DMS153 (cell line): ENCODE measurements at regions not wholly inside any gene's neighbourhood (a gene's known extent, or its start where the extent isn't known, plus 50 kb on each side); places are given as distances from the start of the nearest gene placed in this dataset.
A peak's percentile ranks its signal among the peaks of the same experiment; 100 is the strongest.

Experiments used
- DNase-seq: peaks from one replicate; lab custom pipeline; 2025; lab: John Stamatoyannopoulos, UW

DNA sequence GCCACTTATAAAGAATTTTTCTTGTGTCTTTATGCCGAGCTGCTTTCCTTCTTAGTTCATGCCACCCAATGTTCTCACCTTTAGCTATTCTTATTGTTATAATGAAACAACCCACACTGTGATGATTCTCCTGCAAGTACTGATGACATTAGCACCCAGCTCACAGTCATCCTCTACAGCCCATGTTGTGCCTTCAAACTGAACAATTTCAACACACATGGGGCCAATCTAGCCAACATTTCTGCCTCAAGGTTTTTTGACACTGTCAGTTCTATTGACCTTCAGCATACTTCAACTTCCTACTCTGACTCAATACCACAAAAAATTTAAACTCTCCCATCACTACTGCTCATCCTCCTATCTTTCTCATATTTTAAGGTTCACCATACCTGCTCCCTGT, 752.4 kb downstream of the FGF9 start:
- DNase-seq, result no peak

GRCh38 chr13:22425087-22425486, 754.2 kb downstream of the FGF9 start:
- DNase-seq, result no peak

GRCh38 chr13:22427066-22427465, 753.7 kb upstream of the SGCG start:
- DNase-seq, result no peak

DNA sequence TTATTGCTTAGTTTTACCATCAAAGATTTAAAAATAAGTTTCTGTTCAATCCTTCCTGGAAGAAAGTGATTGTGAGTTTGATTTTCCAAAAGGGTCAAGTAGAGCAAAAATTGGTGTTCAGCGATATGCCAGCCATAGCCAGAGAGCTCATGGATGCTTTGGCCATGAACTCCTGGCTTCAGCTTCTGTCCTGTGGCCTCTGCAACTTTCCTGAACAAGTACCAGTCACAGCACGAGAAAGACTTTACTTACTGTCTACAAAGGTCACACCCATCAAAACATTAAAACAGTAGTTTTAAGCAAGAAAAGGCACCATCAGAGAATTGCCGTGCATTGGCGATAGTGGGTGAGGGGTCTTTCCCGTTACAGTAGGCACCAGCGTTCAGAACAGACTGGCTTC, 753.0 kb upstream of the SGCG start:
- DNase-seq, result no peak

DNA sequence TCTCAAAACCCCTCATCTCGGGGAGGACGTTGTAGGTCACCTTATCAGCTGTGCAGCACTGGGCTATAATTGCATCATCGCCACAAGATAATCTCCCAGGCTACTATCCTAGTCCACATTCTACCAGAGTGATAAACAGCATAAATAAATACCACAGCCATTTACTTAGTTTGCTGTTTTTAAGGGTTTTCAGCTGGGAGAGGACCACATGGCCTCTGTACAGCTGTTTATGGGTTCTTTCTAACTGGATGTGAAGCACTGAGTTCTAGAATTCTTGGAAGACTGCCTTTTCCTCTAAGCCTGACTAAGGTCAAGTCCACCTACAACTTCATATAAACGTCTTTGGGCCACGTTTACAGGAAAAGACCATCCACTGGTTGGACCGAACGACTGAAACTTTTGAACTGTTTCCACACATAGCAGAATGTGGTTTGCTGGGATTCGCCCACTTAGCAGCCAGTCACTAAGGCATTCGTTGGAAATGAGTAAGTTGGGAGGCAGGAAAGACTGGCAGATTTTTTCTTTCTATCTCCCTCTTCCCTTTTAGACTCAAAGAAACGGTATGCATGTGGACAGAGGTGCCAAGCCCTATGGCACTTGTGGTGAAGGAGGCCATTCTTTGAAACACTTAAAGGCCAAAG, 752.5 kb upstream of the SGCG start:
- no peak for DNase-seq

- DNase-seq, result no peak
Measured at GRCh38 chr13:22432690-22433089, 748.1 kb upstream of the SGCG start.

GRCh38 chr13:22447132-22447886, 733.5 kb upstream of the SGCG start:
- DNase-seq, result no peak

GRCh38 chr13:22449251-22449650, 731.5 kb upstream of the SGCG start:
- DNase-seq, result no peak

- peak; percentile 8 for DNase-seq
Measured at GRCh38 chr13:22451327-22451741, 729.4 kb upstream of the SGCG start.

GRCh38 chr13:22454586-22454985, 726.2 kb upstream of the SGCG start:
- DNase-seq, result no peak

- no peak for DNase-seq
Measured at GRCh38 chr13:22455036-22455435, 725.7 kb upstream of the SGCG start.

DNA sequence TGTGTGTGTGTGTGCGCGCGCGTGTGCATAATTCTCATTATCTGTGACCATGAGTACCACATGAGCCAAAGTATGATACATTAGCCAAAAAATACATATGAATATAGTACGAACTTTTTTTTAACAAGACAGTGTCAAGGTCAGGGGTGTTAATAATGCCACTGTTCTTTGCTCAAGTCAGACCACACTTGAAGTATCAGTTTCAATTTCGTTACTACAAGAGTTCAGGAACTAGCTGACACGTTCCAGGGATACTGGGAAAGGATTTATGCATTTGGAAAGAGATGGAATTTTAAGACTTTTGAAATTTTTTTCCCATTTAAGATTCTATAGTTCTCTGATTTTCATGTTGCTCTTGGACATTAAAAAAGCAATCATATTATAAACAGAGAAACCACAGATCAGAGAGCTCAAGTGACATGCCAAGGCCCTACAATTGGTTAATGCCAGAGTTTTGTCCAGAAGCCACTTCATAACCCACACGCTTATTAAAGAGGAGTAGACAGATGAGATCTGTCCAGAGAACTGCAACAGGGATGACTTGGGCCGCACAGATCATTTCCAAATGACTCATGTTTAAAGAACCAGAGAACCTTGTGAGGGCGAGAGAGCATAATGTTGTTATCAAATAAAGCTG, 718.8 kb upstream of the SGCG start:
- no peak for DNase-seq

GRCh38 chr13:22463089-22463488, 717.7 kb upstream of the SGCG start:
- no peak for DNase-seq

DNA sequence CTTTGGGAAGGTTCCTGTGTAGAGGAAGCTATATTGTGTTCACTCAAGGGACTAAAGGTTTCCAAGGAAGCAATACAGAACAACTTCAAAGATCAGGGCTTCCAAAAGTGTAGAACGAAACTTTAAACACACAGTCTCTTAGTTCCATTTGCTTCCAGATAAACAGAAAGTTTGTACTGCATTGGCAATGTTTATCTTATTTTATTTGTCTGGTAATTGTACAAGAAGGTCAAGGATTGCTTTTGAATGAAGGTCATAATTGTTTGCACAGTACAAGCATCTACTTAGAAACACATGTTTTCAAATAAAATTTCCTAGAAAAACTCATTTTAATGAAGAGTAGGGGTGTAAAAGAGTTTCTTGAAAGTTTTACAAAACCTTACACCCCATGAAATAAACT, 712.7 kb upstream of the SGCG start:
- DNase-seq, result no peak

DNA sequence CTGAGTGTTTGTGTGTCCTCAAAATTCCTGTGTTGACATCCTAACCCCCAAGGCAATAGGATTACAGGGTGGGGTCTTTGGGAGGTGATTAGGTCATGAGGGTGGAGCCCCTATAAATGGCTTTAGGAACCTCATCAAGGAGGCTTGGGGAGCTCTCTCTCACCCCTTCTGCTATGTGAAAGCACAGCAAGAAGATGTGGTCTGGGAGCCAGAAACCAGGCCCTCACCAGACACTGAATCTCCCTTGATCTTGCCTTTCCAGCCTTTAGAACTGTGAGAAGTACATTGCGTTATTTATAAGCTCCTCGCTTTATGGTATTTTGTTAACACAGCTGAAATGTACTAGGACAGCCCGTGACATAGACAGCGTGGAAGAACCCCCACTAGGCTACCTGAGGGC, 712.0 kb upstream of the SGCG start:
- no peak for DNase-seq

DNA sequence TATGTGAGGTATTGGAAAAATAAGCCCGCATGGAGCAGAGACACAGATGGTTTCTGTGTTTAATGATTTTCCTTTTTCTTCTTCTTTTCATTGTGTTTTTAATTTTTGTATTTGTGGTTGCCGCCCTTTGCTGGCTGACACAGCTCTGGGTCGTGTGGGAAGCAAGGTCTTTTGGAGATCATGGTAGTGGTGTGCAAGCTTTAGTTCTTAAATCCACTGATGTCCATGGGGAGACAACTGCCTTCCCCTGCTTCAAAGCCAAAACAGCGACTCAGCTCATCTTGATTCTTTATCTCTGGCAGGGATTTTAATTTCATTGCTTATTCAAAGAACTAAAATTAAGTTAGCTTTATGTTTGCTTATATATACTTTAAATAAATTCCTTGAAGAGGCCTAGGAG, 711.3 kb upstream of the SGCG start:
- DNase-seq, result no peak

DNA sequence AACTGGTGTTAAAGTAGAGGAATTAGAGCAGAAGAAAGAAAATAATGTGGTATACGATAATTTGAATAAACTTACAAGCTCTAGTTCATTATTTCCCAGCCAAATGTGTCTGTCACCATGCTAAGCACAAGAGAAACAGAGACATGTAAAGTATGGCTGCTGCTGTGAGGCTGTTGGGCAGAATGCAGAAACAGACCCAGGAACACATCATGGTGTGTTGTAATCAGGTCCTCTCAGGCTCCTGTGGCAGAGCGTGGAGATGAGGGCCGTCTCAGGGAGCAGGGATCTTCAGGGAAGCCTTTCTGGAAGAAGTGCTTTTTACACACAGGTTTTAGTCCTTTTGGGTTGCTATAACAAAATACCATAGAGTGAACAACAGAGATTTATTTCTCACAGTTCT, 710.7 kb upstream of the SGCG start:
- DNase-seq, result no peak

- DNase-seq, result no peak
Measured at GRCh38 chr13:22482496-22483000, 698.2 kb upstream of the SGCG start.

DNA sequence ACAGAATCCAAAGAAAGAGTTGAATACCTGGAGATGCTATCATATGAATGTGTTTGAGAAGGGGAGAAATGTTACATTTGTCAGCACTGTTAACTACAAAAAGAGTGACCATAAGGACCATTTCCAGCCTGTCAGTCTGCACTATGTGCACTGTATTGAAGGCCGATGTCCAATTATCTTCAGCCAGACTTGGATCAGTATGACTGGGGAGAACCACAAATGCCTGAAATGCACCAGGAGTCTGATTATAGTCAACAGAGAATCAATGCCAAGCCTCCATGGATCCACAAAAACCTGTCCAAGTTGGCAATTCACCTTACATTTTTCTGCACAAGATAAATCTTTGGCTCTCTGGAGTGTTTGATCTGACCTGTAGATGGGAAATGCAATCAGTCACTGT, 697.5 kb upstream of the SGCG start:
- DNase-seq, result no peak

GRCh38 chr13:22486490-22486889, 694.3 kb upstream of the SGCG start:
- DNase-seq, result no peak

- no peak for DNase-seq
Measured at GRCh38 chr13:22487932-22488331, 692.8 kb upstream of the SGCG start.

- no peak for DNase-seq
Measured at GRCh38 chr13:22489771-22490170, 691.0 kb upstream of the SGCG start.

DNA sequence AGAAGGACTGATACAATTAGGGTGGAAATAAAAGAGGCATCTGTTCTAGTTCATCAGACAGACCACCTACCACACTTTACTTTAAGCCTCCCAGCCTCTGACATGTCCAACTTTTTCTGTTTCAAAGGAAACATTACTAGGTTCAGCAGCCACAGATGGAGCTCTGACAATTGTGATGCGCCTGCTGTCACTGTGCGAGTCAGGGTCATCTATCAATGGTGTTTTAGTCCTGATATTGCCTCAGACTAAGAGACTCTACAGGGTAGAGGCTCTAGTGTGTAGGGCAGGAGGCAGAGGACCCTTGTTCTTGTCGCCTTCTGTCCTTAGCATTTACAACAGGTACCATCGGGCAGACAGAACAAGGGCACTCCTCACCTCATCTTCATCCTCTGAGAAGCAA, 685.0 kb upstream of the SGCG start:
- no peak for DNase-seq
